Karpas-422 (cell line): ENCODE measurements at regions not wholly inside any gene's neighbourhood (a gene's known extent, or its start where the extent isn't known, plus 50 kb on each side); places are given as distances from the start of the nearest gene placed in this dataset.

Experiments
- DNase-seq: peaks from one replicate; pipeline ENCODE4 v3.0.0-alpha.2; 2015
- H2AFZ ChIP-seq: fragments of 200-600 bp; sonication (generic); 2 replicates; pipeline ENCODE4 v1.6.1; 2014; ENCODE audit warnings: antibody characterized with exemption, low read length, mixed read lengths
- H3K27ac ChIP-seq: fragments of 200-600 bp; sonication (generic); 2 replicates; pipeline ENCODE4 v1.5.1; 2014; ENCODE audit warnings: mild to moderate bottlenecking, low read length, moderate library complexity
- H3K27me3 ChIP-seq: fragments of 200-600 bp; sonication (generic); 2 replicates; pipeline ENCODE4 v1.6.1; 2014; ENCODE audit warnings: low read length, mixed read lengths
- H3K36me3 ChIP-seq: fragments of 200-600 bp; sonication (generic); 2 replicates; pipeline ENCODE4 v1.6.1; 2014; ENCODE audit warnings: low read length, mixed read lengths; ENCODE audit not compliant: insufficient read depth
- H3K4me1 ChIP-seq: fragments of 200-600 bp; sonication (generic); 2 replicates; pipeline ENCODE4 v1.6.1; 2014; ENCODE audit warnings: mild to moderate bottlenecking, low read length, mixed read lengths
- H3K4me2 ChIP-seq: fragments of 200-600 bp; sonication (generic); 2 replicates; pipeline ENCODE4 v1.6.1; 2014; ENCODE audit warnings: low read length, low read depth, mild to moderate bottlenecking; ENCODE audit not compliant: poor library complexity, severe bottlenecking
- H3K4me3 ChIP-seq: fragments of 200-600 bp; sonication (generic); 2 replicates; pipeline ENCODE4 v1.5.1; 2014; ENCODE audit warnings: mild to moderate bottlenecking, antibody characterized with exemption, low read length, mixed read lengths
- H3K79me2 ChIP-seq: fragments of 200-600 bp; sonication (generic); 2 replicates; pipeline ENCODE4 v1.6.1; 2014; ENCODE audit warnings: mild to moderate bottlenecking, low read length, mixed read lengths
- H3K9ac ChIP-seq: fragments of 200-600 bp; sonication (generic); 2 replicates; pipeline ENCODE4 v1.6.0; 2014; ENCODE audit warnings: low read length
- H3K9me2 ChIP-seq: fragments of 200-600 bp; sonication (generic), shearing (Covaris generic); replicated peaks from 2 replicates; pipeline ENCODE4 v1.6.0; 2014; ENCODE audit warnings: mild to moderate bottlenecking, low read length, moderate library complexity; ENCODE audit not compliant: insufficient read depth
- H3K9me3 ChIP-seq: fragments of 300-700, 200-600 bp; sonication (generic); 2 replicates; pipeline ENCODE4 v1.6.1; 2014; ENCODE audit warnings: low read length, mixed read lengths
- H4K20me1 ChIP-seq: fragments of 200-600 bp; sonication (generic); 2 replicates; pipeline ENCODE4 v1.6.1; 2014; ENCODE audit warnings: mild to moderate bottlenecking, antibody characterized with exemption, low read length, low read depth; ENCODE audit not compliant: insufficient read depth

GRCh38 chr13:34155931-34156607 is 338.1 kb downstream of the RFC3 start:
- no peaks in the 10 kb centered on the region for H3K4me1 ChIP-seq
- no peak for DNase-seq
- no peaks in the 10 kb centered on the region for H3K79me2 ChIP-seq
- H3K27ac ChIP-seq, result no peak overlapping the region
- H3K36me3 ChIP-seq, result no peaks in the 10 kb centered on the region
- no peaks in the 10 kb centered on the region for H3K27me3 ChIP-seq
- H4K20me1 ChIP-seq, result no peaks in the 10 kb centered on the region
- H3K4me3 ChIP-seq, result no peak overlapping the region
- no peak overlapping the region for H2AFZ ChIP-seq
- no peak overlapping the region for H3K4me2 ChIP-seq
- H3K9ac ChIP-seq, result no peak overlapping the region
- no peaks in the 10 kb centered on the region for H3K9me2 ChIP-seq
- no peaks in the 10 kb centered on the region for H3K9me3 ChIP-seq

- H3K9me3 ChIP-seq, result no peaks in the 10 kb centered on the region
- no peak overlapping the region for H3K4me2 ChIP-seq
- H3K79me2 ChIP-seq, result no peaks in the 10 kb centered on the region
- no peak for DNase-seq
- H3K27me3 ChIP-seq, result no peaks in the 10 kb centered on the region
- no peaks in the 10 kb centered on the region for H3K9me2 ChIP-seq
- no peaks in the 10 kb centered on the region for H3K36me3 ChIP-seq
- no peak overlapping the region for H3K27ac ChIP-seq
- no peak overlapping the region for H3K4me3 ChIP-seq
- no peaks in the 10 kb centered on the region for H4K20me1 ChIP-seq
- no peak overlapping the region for H3K9ac ChIP-seq
- H3K4me1 ChIP-seq, result no peaks in the 10 kb centered on the region
- H2AFZ ChIP-seq, result no peak overlapping the region
Measured at GRCh38 chr13:34156841-34157365, 339.0 kb downstream of the RFC3 start.

GRCh38 chr13:34159946-34160345 is 342.0 kb downstream of the RFC3 start:
- H3K4me2 ChIP-seq, result no peak overlapping the region
- no peak overlapping the region for H2AFZ ChIP-seq
- H3K4me3 ChIP-seq, result no peak overlapping the region
- no peak for DNase-seq
- H3K9me2 ChIP-seq, result no peaks in the 10 kb centered on the region
- H3K27me3 ChIP-seq, result no peaks in the 10 kb centered on the region
- H3K4me1 ChIP-seq, result no peaks in the 10 kb centered on the region
- no peaks in the 10 kb centered on the region for H4K20me1 ChIP-seq
- no peaks in the 10 kb centered on the region for H3K36me3 ChIP-seq
- H3K79me2 ChIP-seq, result no peaks in the 10 kb centered on the region
- no peaks in the 10 kb centered on the region for H3K9me3 ChIP-seq
- no peak overlapping the region for H3K9ac ChIP-seq
- H3K27ac ChIP-seq, result no peak overlapping the region

DNA sequence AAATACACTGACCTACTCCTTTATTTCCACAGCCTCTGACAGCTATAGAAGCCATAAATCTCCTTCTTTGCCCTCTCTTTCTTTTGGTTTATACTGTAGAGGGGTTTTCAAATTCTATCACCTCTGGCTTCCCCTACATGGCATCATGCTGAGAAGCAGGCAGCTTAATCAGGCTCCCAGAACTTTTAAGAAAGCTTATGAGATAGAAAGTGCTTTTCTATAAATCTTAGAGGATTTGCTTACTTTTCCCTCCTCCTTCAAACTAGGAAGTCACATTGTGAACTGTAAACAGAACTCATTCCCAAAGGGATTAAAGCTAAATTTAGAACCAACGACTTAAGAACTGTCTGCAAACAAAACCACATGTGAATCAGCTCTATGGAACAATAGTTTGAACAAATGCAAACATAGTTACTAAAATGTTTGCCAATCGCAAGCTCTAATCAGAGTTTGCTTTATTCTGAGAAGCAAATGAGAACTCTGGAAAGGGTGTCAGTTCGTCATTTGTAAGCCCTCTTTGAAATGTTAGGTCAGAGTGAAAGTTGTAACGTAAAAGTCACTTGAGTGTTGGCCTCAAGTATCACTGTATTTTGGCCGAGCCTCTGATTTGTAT is 344.1 kb downstream of the RFC3 start:
- Histone ChIP-seq H3K4me1 (no peaks in the 10 kb centered on the region), H3K27ac (no peak overlapping the region), H3K36me3 (no peaks in the 10 kb centered on the region), H4K20me1 (no peaks in the 10 kb centered on the region), H3K9ac (no peak overlapping the region), H3K9me3 (no peaks in the 10 kb centered on the region), H3K9me2 (no peaks in the 10 kb centered on the region), H3K4me3 (no peak overlapping the region), H3K79me2 (no peaks in the 10 kb centered on the region), H3K4me2 (no peak overlapping the region), H3K27me3 (no peaks in the 10 kb centered on the region), H2AFZ (0 out of 2 replicates have a peak overlapping the region, but pooled peaks have one; percentile 2)
- DNase-seq, result no peak

DNA sequence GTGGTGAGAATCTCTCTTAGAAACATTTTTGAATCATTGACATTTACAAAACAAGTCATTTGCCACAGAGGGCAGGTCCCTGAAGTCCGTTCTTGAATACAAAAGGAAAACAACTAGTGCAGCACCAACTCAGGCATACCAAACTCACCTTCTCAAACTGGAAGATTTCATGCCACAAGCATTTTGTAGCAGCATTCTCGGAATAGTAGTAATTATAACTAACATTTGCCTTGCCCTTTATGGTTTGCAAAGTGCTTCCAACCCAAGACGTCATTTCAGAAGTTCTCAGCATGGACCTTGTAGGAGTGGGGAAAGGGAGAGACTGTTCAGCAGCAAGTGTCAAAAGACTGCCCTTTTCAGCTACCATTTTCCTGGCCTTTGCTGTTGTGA is 344.6 kb downstream of the RFC3 start:
- DNase-seq, result no peak
- Histone ChIP-seq H3K27ac (no peak overlapping the region), H3K9ac (no peak overlapping the region), H3K79me2 (no peaks in the 10 kb centered on the region), H2AFZ (0 out of 2 replicates have a peak overlapping the region, but pooled peaks have one; percentile 2), H4K20me1 (no peaks in the 10 kb centered on the region), H3K27me3 (no peaks in the 10 kb centered on the region), H3K36me3 (no peaks in the 10 kb centered on the region), H3K4me1 (no peaks in the 10 kb centered on the region), H3K9me2 (no peaks in the 10 kb centered on the region), H3K4me3 (no peak overlapping the region), H3K9me3 (no peaks in the 10 kb centered on the region), H3K4me2 (no peak overlapping the region)

- Histone ChIP-seq H3K27me3 (no peaks in the 10 kb centered on the region), H4K20me1 (no peaks in the 10 kb centered on the region), H3K9ac (no peak overlapping the region), H3K4me2 (no peak overlapping the region), H2AFZ (no peak overlapping the region), H3K4me3 (no peak overlapping the region), H3K4me1 (no peaks in the 10 kb centered on the region), H3K9me2 (no peaks in the 10 kb centered on the region), H3K27ac (no peak overlapping the region), H3K79me2 (no peaks in the 10 kb centered on the region), H3K36me3 (no peaks in the 10 kb centered on the region), H3K9me3 (no peaks in the 10 kb centered on the region)
- DNase-seq, result no peak
Measured at GRCh38 chr13:34164582-34164981, 346.6 kb downstream of the RFC3 start.

- Histone ChIP-seq H3K9me3 (no peaks in the 10 kb centered on the region), H3K4me1 (no peaks in the 10 kb centered on the region), H4K20me1 (no peaks in the 10 kb centered on the region), H3K27ac (no peak overlapping the region), H3K27me3 (no peaks in the 10 kb centered on the region), H3K36me3 (no peaks in the 10 kb centered on the region), H3K9ac (no peak overlapping the region), H3K9me2 (no peaks in the 10 kb centered on the region), H3K4me2 (no peak overlapping the region), H2AFZ (no peak overlapping the region), H3K79me2 (no peaks in the 10 kb centered on the region), H3K4me3 (no peak overlapping the region)
- DNase-seq, result no peak
Measured at GRCh38 chr13:34165158-34165557, 347.2 kb downstream of the RFC3 start.

- no peak overlapping the region for H2AFZ ChIP-seq
- no peaks in the 10 kb centered on the region for H3K9me2 ChIP-seq
- no peaks in the 10 kb centered on the region for H4K20me1 ChIP-seq
- H3K36me3 ChIP-seq, result no peaks in the 10 kb centered on the region
- H3K27me3 ChIP-seq, result no peaks in the 10 kb centered on the region
- no peak overlapping the region for H3K4me3 ChIP-seq
- H3K79me2 ChIP-seq, result no peaks in the 10 kb centered on the region
- no peak overlapping the region for H3K4me2 ChIP-seq
- H3K4me1 ChIP-seq, result no peaks in the 10 kb centered on the region
- DNase-seq, result no peak
- no peaks in the 10 kb centered on the region for H3K9me3 ChIP-seq
- no peak overlapping the region for H3K27ac ChIP-seq
- H3K9ac ChIP-seq, result no peak overlapping the region
Measured at GRCh38 chr13:34166406-34166805, 348.5 kb downstream of the RFC3 start.
